ENCODE measurements at regions not wholly inside any gene's neighbourhood (a gene's known extent, or its start where the extent isn't known, plus 50 kb on each side); places are given as distances from the start of the nearest gene placed in this dataset.

- TF ChIP-seq ZNF280D (tag by site-specific recombination; IDR thresholded peaks at IDR 0.05) = no peak
- no peak for TF ChIP-seq CTCF (tag by site-specific recombination; IDR thresholded peaks at IDR 0.05)
- no peak for TF ChIP-seq RBAK (tag by site-specific recombination; IDR thresholded peaks at IDR 0.05)
- TF ChIP-seq ZNF2 (tag by site-specific recombination; IDR thresholded peaks at IDR 0.05) = no peak
- no peak for TF ChIP-seq HOXC10 (CRISPR knock-in tag; IDR thresholded peaks at IDR 0.05)
- TF ChIP-seq ZNF426 (tag by site-specific recombination; IDR thresholded peaks at IDR 0.05) = no peak
- no peak for TF ChIP-seq ZNF629 (tag by site-specific recombination; IDR thresholded peaks at IDR 0.05)
- no peak for TF ChIP-seq ZNF175 (tag by site-specific recombination; IDR thresholded peaks at IDR 0.05)
- TF ChIP-seq ZFP69B (tag by site-specific recombination; IDR thresholded peaks at IDR 0.05) = no peak
These were observed 62.5 kb upstream of the C5orf46 start (continued) for GRCh38 chr5:147968855-147969254.

- CTCF ChIA-PET = interaction anchor here (0.5 kb wide), 1 partner anchor 765 kb away, joined by 4 read pairs; no protein-coding TSS in a partner anchor
- Histone ChIP-seq H3K36me3 (ENCODE audit: control insufficient read depth in 2 of 2, insufficient read depth in 1 of 2, low read length in 2 of 2) (peaks cover 0 to 9% of the 10 kb centered on the region in 2 experiments; a peak in 1 of 3 replicates), H3K9me3 (ENCODE audit: control insufficient read depth, insufficient read depth, low read depth, low read length) (no peaks in the 10 kb centered on the region), H3K4me1 (ENCODE audit: control insufficient read depth, insufficient read depth, low read length) (no peaks in the 10 kb centered on the region), H3K4me3 (ENCODE audit: low read depth, low read length) (no peak overlapping the region), H3K27ac (ENCODE audit: extremely low read depth, low read depth, low read length) (no peak overlapping the region)
- no peak for TF ChIP-seq ZNF138 (tag by site-specific recombination; IDR thresholded peaks at IDR 0.05; ENCODE audit: borderline replicate concordance)
- no peak for TF ChIP-seq ZNF221 (tag by site-specific recombination; IDR thresholded peaks at IDR 0.05; ENCODE audit: borderline replicate concordance)
- POLR2A ChIA-PET = no interaction called here
These were observed 60.5 kb upstream of the C5orf46 start for GRCh38 chr5:147966829-147967228.

- no peak overlapping the region for H3K27ac ChIP-seq (ENCODE audit: extremely low read depth, low read depth, low read length)
- TF ChIP-seq ZNF404 (tag by site-specific recombination; IDR thresholded peaks at IDR 0.05) = no peak
- no peak for TF ChIP-seq GLI4 (tag by site-specific recombination; IDR thresholded peaks at IDR 0.05)
- no peak for TF ChIP-seq ZNF791 (tag by site-specific recombination; IDR thresholded peaks at IDR 0.05)
- no peak for TF ChIP-seq YY2 (tag by site-specific recombination; IDR thresholded peaks at IDR 0.05)
- H3K4me1 ChIP-seq (ENCODE audit: control insufficient read depth, insufficient read depth, low read length) = no peaks in the 10 kb centered on the region
- no peak overlapping the region for H3K4me3 ChIP-seq (ENCODE audit: low read depth, low read length)
- no peaks in the 10 kb centered on the region for H3K9me3 ChIP-seq (ENCODE audit: control insufficient read depth, insufficient read depth, low read depth, low read length)
- ChIA-PET POLR2A (no interaction called here), CTCF (interaction anchor here (0.5 to 0.6 kb wide), 2 partner anchors 10 to 765 kb away, joined by 3 to 4 read pairs; no protein-coding TSS in a partner anchor)
- peaks cover 0 to 9% of the 10 kb centered on the region in 2 experiments; a peak in 1 of 3 replicates for H3K36me3 ChIP-seq (ENCODE audit: control insufficient read depth in 2 of 2, insufficient read depth in 1 of 2, low read length in 2 of 2)
These were observed 60.0 kb upstream of the C5orf46 start for GRCh38 chr5:147966326-147966725.

GRCh38 chr5:147965715-147966114 is 59.4 kb upstream of the C5orf46 start:
- H3K4me1 ChIP-seq (ENCODE audit: control insufficient read depth, insufficient read depth, low read length) = no peaks in the 10 kb centered on the region
- no peak overlapping the region for H3K4me3 ChIP-seq (ENCODE audit: low read depth, low read length)
- H3K27ac ChIP-seq (ENCODE audit: extremely low read depth, low read depth, low read length) = no peak overlapping the region
- H3K36me3 ChIP-seq (ENCODE audit: control insufficient read depth in 2 of 2, insufficient read depth in 1 of 2, low read length in 2 of 2) = peaks cover 0 to 9% of the 10 kb centered on the region in 2 experiments; a peak in 1 of 3 replicates
- ChIA-PET CTCF (interaction anchor here (0.6 to 1.1 kb wide), 4 partner anchors 10 to 1586 kb away, joined by 3 to 4 read pairs (median 3); partner anchors contain the start of gene CSNK1A1), POLR2A (no interaction called here)
- no peaks in the 10 kb centered on the region for H3K9me3 ChIP-seq (ENCODE audit: control insufficient read depth, insufficient read depth, low read depth, low read length)
- TF ChIP-seq ZNF529 (tag by site-specific recombination; IDR thresholded peaks at IDR 0.05; ENCODE audit: insufficient replicate concordance) = no peak
- TF ChIP-seq ZNF843 (tag by site-specific recombination; IDR thresholded peaks at IDR 0.05) = no peak
- TF ChIP-seq SALL2 (tag by site-specific recombination; IDR thresholded peaks at IDR 0.05; ENCODE audit: borderline replicate concordance) = no peak
- no peak for TF ChIP-seq PRDM1 (tag by site-specific recombination; IDR thresholded peaks at IDR 0.05)
- TF ChIP-seq ZFHX2 (tag by site-specific recombination; conservative IDR thresholded peaks at IDR 0.05) = no peak
- TF ChIP-seq PATZ1 (tag by site-specific recombination; IDR thresholded peaks at IDR 0.05) = no peak
- no peak for TF ChIP-seq ZNF169 (tag by site-specific recombination; IDR thresholded peaks at IDR 0.05)
- no peak for TF ChIP-seq ZNF292 (tag by site-specific recombination; IDR thresholded peaks at IDR 0.05; ENCODE audit: borderline replicate concordance, low read depth)
- TF ChIP-seq SP2 (tag by site-specific recombination; IDR thresholded peaks at IDR 0.05) = no peak
- no peak for TF ChIP-seq ZBTB48 (tag by site-specific recombination; IDR thresholded peaks at IDR 0.05)
- no peak for TF ChIP-seq ZNF2 (tag by site-specific recombination; IDR thresholded peaks at IDR 0.05)
- no peak for TF ChIP-seq OVOL3 (tag by site-specific recombination; IDR thresholded peaks at IDR 0.05)

Measured in HEK293 (cell line).